ENCODE measurements at regions not wholly inside any gene's neighbourhood (a gene's known extent, or its start where the extent isn't known, plus 50 kb on each side); places are given as distances from the start of the nearest gene placed in this dataset.

DNA sequence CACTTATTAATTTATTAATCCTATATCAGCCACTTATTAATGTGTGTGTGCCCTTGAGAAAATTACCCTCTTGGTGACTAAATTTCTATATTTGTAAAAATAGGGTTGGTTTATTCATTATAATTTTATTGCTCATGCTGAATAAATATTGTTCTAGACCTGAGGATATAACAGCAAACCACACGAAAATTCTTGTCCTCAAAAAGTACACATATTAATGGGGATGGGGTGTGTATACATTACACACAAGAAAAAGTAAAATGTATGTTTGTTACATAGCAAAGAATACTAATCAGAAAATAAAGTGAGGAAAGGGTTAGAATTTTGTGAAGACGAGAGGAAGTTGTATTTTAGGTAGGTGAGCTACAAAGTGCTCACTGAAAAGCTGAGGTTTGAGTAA, 1068.9 kb upstream of the RAG2 start:
- no peak for DNase-seq (ENCODE audit: insufficient read length)
- TF ChIP-seq POLR2AphosphoS5 (IDR thresholded peaks at IDR 0.05; ENCODE audit: low read depth, low read length) (no peak), TAF1 (IDR thresholded peaks at IDR 0.05; ENCODE audit: borderline replicate concordance, low read depth, low read length) (no peak), POLR2A (IDR thresholded peaks at IDR 0.05; ENCODE audit: low read depth, low read length) (no peak)
- no peak for FAIRE-seq

DNA sequence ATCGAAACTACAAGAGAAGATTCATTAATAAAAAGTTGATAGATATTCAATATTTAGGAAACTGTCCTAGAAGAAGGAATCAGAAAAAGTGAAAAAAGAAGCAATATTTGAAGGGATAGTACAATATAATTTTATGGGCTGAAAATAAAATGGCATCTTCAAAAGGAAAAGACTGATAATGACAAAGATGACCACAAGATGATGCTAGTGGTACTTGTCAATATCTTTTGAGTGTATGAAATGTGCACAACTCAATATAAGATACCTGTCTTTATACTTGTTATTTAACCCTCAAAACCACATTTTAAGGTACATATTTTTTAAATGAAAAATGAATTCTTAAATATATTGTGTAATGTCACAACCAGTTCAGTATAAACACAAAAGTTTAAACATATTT, 1059.6 kb upstream of the RAG2 start:
- DNase-seq (ENCODE audit: insufficient read length): no peak
- no peak for TF ChIP-seq POLR2A (IDR thresholded peaks at IDR 0.05; ENCODE audit: low read depth, low read length)
- no peak for TF ChIP-seq POLR2AphosphoS5 (IDR thresholded peaks at IDR 0.05; ENCODE audit: low read depth, low read length)
- TF ChIP-seq TAF1 (IDR thresholded peaks at IDR 0.05; ENCODE audit: borderline replicate concordance, low read depth, low read length): no peak
- FAIRE-seq: no peak

DNA sequence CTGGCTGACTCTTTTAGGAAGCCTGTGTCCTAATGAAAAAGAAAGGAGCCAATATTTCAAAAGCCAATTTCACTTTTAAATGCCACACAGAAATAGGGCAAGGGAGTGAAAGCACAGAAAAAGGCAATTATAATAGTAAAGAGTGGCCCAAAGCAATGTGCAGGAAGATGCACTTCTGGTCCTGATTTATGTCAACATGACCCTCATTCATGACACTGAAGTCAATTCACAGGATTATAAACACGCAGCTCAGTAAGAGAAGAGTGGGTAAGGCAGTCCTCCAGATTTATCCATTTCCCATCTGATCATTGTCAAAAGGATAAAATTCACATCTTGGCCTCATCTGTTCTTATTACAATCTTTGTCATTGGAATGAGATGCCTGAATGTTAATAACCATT, 1049.7 kb upstream of the RAG2 start:
- TF ChIP-seq TAF1 (IDR thresholded peaks at IDR 0.05; ENCODE audit: borderline replicate concordance, low read depth, low read length) (no peak), POLR2A (IDR thresholded peaks at IDR 0.05; ENCODE audit: low read depth, low read length) (no peak), POLR2AphosphoS5 (IDR thresholded peaks at IDR 0.05; ENCODE audit: low read depth, low read length) (no peak)
- FAIRE-seq (no peak), DNase-seq (ENCODE audit: insufficient read length) (no peak)

DNA sequence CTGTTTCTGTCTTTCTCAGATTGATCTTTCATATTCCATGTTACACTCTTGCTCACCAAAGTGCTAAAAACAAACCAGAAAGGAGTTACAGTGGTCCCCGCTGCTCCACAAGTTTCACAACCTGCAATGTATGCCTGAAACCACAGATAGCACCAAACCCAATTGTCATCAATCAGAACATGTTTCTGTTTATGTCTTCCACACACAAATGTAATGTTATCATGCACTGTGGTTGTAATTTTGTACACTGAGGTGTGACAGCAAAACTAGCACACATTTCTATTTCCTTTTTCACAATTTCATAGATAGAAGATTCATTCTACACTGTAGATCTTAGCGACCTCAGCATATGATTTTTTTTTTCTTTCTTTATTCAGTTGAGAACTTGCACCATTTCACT, 1045.9 kb upstream of the RAG2 start:
- FAIRE-seq: no peak
- TF ChIP-seq POLR2AphosphoS5 (IDR thresholded peaks at IDR 0.05; ENCODE audit: low read depth, low read length): no peak
- no peak for TF ChIP-seq POLR2A (IDR thresholded peaks at IDR 0.05; ENCODE audit: low read depth, low read length)
- no peak for TF ChIP-seq TAF1 (IDR thresholded peaks at IDR 0.05; ENCODE audit: borderline replicate concordance, low read depth, low read length)
- no peak for DNase-seq (ENCODE audit: insufficient read length)

DNA sequence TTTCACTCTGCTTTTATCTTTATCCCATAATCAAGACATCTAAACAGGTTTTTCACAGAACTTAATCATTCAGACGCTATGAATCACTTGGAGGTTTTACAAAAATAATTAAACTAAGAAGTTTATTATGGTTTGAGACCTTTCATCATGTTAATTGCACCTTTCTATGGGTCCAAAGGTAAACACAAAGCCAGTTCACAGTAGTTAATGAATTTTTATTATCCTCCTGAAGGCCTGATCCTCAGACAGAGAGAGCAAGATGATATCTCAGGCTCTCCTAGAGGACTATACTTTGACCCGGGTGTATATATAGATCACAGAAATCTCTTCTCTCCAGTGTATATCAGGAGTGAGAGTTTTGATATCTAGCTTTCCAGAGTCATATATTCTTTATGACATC, 1044.3 kb upstream of the RAG2 start:
- DNase-seq (ENCODE audit: insufficient read length) (no peak), FAIRE-seq (no peak)
- TF ChIP-seq POLR2AphosphoS5 (IDR thresholded peaks at IDR 0.05; ENCODE audit: low read depth, low read length) (no peak), TAF1 (IDR thresholded peaks at IDR 0.05; ENCODE audit: borderline replicate concordance, low read depth, low read length) (no peak), POLR2A (IDR thresholded peaks at IDR 0.05; ENCODE audit: low read depth, low read length) (no peak)

DNA sequence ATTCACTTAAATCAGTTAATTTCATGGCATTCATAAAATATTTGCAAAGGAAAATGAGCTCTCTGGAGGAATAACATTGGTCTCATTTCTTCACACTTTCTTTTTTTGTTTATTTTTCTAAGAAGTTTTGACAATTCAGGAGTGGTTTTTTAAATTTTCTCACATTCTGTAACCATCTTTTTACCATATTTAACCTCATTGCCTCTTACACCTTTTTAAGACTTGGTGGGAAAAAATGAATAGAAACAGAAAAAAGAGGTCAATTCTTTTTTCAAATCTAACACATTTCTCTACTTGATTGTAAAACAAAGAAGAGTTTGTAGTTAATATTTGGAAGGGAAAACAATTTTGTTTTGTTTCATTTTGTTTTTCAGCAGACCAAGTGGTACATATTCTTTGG, 1034.7 kb upstream of the RAG2 start:
- FAIRE-seq (no peak), DNase-seq (ENCODE audit: insufficient read length) (no peak)
- TF ChIP-seq TAF1 (IDR thresholded peaks at IDR 0.05; ENCODE audit: borderline replicate concordance, low read depth, low read length) (no peak), POLR2AphosphoS5 (IDR thresholded peaks at IDR 0.05; ENCODE audit: low read depth, low read length) (no peak), POLR2A (IDR thresholded peaks at IDR 0.05; ENCODE audit: low read depth, low read length) (no peak)

DNA sequence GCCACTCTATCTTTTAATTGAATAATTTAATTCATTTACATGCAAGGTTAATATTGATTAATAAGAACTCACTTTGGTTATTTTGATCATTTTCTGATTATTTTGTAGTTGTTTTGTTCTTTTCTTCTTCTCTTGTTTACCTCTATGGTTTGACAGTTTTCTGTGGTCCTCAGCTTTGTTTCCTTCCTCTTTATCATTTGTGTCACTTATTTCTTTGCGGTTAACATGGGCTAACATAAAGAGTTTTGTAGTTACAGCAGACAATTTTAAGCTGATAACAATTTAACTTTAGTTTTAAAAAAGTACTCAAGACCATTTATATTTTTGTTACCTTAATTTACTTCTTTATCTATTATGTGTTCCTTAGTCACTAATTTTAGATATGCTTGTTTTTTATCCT, 1032.8 kb upstream of the RAG2 start:
- no peak for FAIRE-seq

DNA sequence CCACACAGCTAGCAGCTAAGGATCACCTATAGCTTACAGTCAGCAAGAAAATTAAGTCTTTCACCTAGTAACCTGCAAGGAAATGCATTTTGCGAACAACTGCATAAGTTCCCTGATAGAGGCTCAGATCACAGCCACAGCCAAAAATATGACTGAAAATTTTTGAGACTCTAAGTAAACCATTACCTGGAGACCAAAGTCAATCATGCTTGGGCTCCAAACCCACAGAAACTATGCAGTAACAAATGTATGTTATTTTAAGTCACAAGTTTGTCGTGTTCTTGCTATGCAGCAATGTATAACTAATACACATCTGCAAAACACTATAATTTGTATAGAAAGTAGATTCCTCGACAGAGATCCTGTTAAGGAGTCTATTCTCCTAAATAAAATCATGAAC, 1025.7 kb upstream of the RAG2 start:
- TF ChIP-seq TAF1 (IDR thresholded peaks at IDR 0.05; ENCODE audit: borderline replicate concordance, low read depth, low read length) (no peak), POLR2A (IDR thresholded peaks at IDR 0.05; ENCODE audit: low read depth, low read length) (no peak), POLR2AphosphoS5 (IDR thresholded peaks at IDR 0.05; ENCODE audit: low read depth, low read length) (no peak)
- DNase-seq (ENCODE audit: insufficient read length) (no peak), FAIRE-seq (no peak)

More for the DNA sequence above, 1032.8 kb upstream of the RAG2 start:
- no peak for DNase-seq (ENCODE audit: insufficient read length)
- no peak for TF ChIP-seq POLR2AphosphoS5 (IDR thresholded peaks at IDR 0.05; ENCODE audit: low read depth, low read length)
- TF ChIP-seq TAF1 (IDR thresholded peaks at IDR 0.05; ENCODE audit: borderline replicate concordance, low read depth, low read length): no peak
- no peak for TF ChIP-seq POLR2A (IDR thresholded peaks at IDR 0.05; ENCODE audit: low read depth, low read length)

DNA sequence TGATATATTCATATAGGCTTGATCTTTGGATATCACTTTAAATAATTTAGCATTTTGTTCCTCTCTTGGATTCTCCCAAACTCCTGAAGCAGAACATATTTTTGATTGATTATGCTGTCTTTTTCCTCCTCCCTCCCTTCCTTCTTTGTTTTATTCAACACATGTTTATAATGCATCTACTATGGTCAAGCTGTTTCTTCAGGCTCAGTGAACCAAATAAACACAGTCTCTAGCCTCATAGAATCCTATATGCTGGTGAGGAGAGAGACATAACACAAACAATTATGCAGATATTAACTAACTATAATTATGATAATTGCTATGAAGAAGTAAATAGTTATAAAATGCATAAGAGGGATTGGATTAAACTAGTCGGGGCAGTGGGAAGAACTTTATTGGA, 1023.6 kb upstream of the RAG2 start:
- no peak for TF ChIP-seq TAF1 (IDR thresholded peaks at IDR 0.05; ENCODE audit: borderline replicate concordance, low read depth, low read length)
- TF ChIP-seq POLR2A (IDR thresholded peaks at IDR 0.05; ENCODE audit: low read depth, low read length): no peak
- TF ChIP-seq POLR2AphosphoS5 (IDR thresholded peaks at IDR 0.05; ENCODE audit: low read depth, low read length): no peak
- DNase-seq (ENCODE audit: insufficient read length): no peak
- no peak for FAIRE-seq

DNA sequence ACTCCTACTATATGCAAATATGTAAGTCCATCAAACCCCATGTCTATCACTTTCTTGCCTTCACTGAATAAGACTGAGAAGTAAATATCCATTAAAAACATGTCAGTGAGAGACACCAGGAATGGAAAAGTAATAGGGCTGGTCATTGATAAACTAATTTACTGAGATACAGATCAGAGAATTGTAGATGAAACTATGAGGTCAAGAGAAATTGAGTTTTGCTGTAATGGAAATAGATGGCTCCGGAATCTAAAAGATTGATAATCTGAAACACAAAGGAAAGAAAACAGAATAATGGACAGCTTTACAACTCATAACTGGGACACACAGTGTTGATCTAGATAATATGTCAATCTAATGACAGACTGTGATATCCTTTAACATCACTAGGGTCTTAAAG, 1018.3 kb upstream of the RAG2 start:
- DNase-seq (ENCODE audit: insufficient read length) (no peak), FAIRE-seq (no peak)
- TF ChIP-seq TAF1 (IDR thresholded peaks at IDR 0.05; ENCODE audit: borderline replicate concordance, low read depth, low read length): no peak
- TF ChIP-seq POLR2A (IDR thresholded peaks at IDR 0.05; ENCODE audit: low read depth, low read length): no peak
- no peak for TF ChIP-seq POLR2AphosphoS5 (IDR thresholded peaks at IDR 0.05; ENCODE audit: low read depth, low read length)

DNA sequence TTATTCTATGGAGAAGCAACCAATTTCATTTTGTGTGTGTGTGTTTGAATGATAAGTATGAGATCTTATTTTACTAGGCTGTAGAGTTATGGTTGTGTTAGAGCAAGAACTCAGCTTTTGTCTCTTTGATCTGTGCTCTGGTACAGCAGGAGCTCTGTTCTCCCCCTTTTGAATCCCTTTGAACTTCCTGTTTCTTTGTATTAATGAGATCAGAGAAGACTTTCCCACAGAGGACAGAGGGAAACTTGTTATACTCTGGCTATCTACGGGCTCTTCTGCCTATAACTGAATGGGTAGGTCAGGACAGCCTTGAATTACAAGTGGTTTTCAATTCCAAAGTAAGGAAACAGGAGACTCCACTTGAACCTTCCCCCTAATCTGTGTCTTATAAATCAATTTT, 1015.0 kb upstream of the RAG2 start:
- DNase-seq (ENCODE audit: insufficient read length) (no peak), FAIRE-seq (no peak)
- no peak for TF ChIP-seq POLR2AphosphoS5 (IDR thresholded peaks at IDR 0.05; ENCODE audit: low read depth, low read length)
- TF ChIP-seq TAF1 (IDR thresholded peaks at IDR 0.05; ENCODE audit: borderline replicate concordance, low read depth, low read length): no peak
- TF ChIP-seq POLR2A (IDR thresholded peaks at IDR 0.05; ENCODE audit: low read depth, low read length): no peak

DNA sequence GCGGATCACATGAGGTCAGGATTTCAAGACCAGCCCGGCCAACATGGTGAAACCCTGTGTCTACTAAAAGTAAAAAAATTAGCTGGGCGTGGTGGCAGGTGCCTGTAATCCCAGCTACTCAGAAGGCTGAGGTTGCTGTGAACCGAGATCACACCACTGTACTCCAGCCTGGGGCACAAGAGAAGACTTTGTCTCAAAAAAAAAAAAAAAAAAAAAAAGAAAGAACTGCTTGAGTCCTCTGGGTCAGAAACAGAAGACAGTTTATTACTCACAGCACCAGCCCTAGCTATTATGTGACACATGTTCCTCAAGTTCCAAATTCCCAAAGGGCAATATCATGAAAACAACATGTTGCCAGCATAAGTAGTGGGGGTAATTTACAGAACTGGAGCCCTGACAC, 1014.1 kb upstream of the RAG2 start:
- TF ChIP-seq TAF1 (IDR thresholded peaks at IDR 0.05; ENCODE audit: borderline replicate concordance, low read depth, low read length): no peak
- no peak for TF ChIP-seq POLR2AphosphoS5 (IDR thresholded peaks at IDR 0.05; ENCODE audit: low read depth, low read length)
- no peak for TF ChIP-seq POLR2A (IDR thresholded peaks at IDR 0.05; ENCODE audit: low read depth, low read length)
- no peak for FAIRE-seq
- no peak for DNase-seq (ENCODE audit: insufficient read length)

DNA sequence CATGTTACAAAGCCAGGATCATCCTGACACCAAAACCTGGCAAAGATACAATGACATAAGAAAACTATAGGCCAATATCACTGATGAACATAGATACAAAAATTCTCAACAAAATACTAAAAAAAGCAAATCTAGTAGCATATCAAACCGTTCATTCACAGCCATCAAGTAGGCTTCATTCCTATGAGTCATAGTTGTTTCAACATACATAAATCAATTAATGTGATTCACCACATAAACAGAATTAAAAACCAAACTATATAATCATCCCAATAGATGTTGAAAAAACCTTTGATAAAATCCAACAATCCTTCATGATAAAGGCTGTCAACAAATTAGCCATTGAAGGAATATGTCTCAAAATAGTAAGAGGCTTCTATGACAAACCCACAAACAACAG, 1007.2 kb upstream of the RAG2 start:
- FAIRE-seq (no peak), DNase-seq (ENCODE audit: insufficient read length) (no peak)
- TF ChIP-seq TAF1 (IDR thresholded peaks at IDR 0.05; ENCODE audit: borderline replicate concordance, low read depth, low read length): no peak
- no peak for TF ChIP-seq POLR2AphosphoS5 (IDR thresholded peaks at IDR 0.05; ENCODE audit: low read depth, low read length)
- no peak for TF ChIP-seq POLR2A (IDR thresholded peaks at IDR 0.05; ENCODE audit: low read depth, low read length)
